ENCODE measurements at regions not wholly inside any gene's neighbourhood (a gene's known extent, or its start where the extent isn't known, plus 50 kb on each side); places are given as distances from the start of the nearest gene placed in this dataset.
A peak's percentile ranks its signal among the peaks of the same experiment; 100 is the strongest.

DNA sequence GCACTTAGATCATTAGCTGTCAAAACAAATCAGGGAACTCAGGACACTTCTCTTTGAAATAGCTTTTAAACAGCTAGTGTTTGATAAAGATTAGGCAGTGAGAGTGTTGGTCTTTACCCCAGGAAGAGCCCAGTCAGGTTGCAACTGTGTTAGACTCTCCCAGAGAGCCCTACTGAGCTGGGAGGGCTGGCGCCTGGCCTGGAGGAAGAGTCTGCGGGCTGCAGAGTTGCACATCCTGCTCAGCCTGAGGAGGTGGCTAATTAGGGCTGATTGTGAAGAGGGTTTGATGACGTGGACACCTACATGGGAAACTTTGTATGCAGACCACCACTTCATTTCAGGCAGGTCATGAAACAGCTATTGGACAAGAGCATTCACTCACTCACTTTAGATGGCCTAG is 112.0 kb downstream of the TMEM174 start:
- DNase-seq = peak; percentile 23

GRCh38 chr5:73284220-73284795 is 111.3 kb downstream of the TMEM174 start:
- DNase-seq = peak; percentile 30

- DNase-seq = peak; percentile 68
These were observed 109.9 kb downstream of the TMEM174 start for GRCh38 chr5:73282923-73283322.

- DNase-seq = peak; percentile 71
These were observed 109.4 kb downstream of the TMEM174 start for GRCh38 chr5:73282383-73282782.

DNA sequence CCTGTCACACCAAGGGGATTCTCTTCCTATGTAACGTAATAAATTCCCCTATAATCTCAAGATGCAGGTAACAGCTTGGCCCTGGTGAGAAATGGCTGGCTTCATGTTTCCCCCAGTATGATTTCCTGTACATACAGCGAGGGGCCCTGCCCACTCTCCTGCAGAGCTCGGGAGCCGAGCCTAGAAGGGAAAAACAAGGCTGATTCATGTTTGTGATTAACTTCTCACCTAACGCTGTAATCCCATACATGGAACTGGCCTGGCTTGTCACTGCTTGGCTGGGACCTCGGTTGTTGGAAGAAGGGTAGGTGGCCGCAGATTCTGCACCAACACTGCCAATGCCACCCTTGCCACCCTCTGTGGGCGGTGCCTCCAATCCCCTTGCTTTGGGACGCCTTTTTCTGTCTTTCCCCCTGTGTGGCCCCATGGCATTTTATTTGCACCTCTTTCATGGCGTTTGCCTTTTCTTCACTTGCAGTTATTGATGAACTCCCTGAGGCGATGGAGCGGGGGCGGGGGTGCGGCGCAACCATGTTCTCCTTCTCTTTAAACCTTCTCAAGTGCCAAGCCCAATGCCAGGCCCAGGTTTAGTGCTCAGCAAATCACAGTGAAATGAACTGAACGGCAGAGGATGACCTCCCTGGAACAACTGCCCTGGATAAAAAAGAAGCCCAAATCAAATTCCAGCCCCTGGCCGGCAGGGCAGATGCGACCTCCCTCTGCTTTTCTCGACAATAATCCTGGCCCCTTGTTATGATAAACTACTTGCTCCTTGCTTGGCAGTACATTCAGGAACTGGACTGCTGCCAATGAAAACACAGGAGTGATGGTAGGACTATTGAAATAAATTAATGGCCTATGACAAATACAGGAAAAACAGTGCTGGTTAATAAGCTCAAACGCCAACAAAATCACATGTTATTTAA is 108.1 kb downstream of the TMEM174 start:
- peak; percentile 91 for DNase-seq

GRCh38 chr5:73280386-73280785 is 107.4 kb downstream of the TMEM174 start:
- DNase-seq = no peak

DNA sequence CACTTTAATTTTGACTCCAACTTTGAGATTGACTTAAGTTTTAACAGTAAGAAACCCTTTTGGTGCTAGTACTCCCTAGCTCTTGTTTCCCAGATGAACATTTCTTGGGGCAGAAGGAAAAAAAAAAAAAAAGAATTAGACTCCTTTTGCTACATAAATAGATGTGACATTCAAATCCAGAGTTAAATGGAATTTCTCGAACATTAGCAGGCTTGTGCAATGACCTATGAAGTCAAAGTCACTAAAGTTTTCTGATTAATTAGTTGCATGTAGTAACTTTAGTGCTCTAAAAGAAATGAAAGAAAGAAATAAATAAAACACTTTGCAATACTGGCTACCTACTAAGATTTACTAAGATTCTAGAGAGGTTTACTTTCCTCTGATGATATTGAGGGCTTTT is 106.8 kb downstream of the TMEM174 start:
- DNase-seq = no peak

GRCh38 chr5:73278693-73279092 is 105.7 kb downstream of the TMEM174 start:
- peak; percentile 81 for DNase-seq

GRCh38 chr5:73274881-73275663 is 102.1 kb downstream of the TMEM174 start:
- DNase-seq = peak; percentile 35

- no peak for DNase-seq
These were observed 101.1 kb downstream of the TMEM174 start for GRCh38 chr5:73274121-73274520.

GRCh38 chr5:73273379-73274050 is 100.5 kb downstream of the TMEM174 start:
- DNase-seq = no peak

GRCh38 chr5:73272351-73272750 is 99.4 kb downstream of the TMEM174 start:
- no peak for DNase-seq

DNA sequence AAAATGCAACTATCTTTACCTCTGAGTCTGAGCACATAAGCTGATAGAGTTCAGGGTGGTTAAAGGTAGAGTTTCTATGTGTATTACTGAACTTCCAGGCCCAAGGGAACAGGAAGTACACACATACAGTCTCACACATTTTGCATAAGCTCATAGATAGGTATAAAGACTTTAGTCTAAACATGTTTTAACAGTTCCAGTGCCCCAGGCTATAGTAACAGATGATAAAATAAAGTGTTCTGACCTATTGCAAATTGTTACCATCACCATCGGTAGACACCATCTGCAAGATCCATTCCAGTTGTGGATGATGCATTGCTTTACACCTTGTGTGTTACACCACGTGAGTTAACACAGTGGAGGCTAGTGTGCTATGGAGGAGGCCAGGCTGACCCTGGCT is 95.8 kb downstream of the TMEM174 start:
- no peak for DNase-seq

DNA sequence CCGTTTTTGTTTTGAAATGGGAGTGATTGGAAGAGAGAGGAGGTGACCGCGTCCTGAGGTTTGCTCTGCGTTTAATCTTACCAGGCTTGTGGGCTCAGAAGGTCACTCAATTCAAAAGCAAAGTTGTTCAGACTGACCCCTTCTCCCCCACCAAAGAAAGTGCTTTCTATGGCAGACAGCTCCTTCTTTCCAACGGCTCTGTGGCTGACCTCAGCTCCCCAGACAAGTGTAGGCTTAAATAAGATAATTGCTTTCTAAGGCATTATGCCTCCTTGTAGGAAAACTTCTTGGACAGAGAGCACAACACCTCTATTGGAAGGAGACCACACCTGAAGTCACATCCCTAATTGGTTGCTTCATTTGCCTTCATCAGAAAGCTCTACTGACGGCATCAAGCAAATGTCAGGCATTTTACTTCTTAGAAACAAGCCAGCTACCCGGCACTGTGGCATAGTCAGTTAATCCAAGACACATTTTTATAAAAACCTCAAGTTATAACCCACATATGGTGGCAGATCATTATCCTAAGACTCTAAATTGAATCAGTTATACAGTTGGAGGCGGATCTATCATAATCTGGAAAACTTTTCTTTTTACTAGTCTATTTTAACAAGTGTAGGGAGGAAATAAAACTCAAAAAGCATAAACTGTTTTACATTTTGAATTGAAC is 94.9 kb downstream of the TMEM174 start:
- no peak for DNase-seq

DNA sequence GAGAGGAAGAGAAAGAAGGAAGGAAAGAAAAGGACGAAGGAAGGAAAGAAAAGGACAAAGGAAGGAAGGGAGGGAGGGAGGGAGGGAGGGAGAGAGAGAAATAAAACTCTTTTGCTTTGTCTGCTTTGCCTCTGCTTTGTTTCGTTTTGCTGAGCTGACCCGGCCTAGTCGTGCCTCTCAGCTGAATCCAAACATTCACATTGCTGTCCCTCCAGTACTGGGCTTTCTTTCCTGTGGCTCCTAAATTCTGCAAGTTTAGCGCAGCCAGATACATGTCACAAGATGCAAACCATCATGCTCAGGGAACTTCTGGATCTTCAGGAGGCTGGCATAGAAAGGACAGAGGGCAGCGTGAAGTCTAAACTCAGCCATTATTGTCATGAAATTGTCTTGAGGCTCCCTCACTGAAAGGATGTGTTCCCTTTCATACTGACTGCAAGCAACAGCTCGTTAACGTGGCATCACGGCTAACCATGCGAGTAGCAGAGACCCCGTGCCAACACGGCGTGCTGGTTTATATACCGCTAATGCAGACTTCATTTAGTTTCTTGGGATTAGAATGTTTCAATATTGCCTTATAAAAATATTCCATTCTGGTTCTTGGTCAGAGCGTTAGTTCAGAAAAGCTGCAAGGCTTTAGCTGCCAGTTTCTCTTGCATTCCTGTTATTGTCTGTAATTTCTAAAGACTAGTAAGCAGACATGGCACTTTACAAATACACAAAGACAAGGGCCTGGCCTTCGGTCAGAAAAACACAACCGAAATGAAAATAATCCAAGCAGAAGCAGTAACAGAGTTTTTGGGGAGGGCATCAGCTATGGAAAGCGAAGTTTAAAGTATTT is 94.2 kb downstream of the TMEM174 start:
- no peak for DNase-seq

DNA sequence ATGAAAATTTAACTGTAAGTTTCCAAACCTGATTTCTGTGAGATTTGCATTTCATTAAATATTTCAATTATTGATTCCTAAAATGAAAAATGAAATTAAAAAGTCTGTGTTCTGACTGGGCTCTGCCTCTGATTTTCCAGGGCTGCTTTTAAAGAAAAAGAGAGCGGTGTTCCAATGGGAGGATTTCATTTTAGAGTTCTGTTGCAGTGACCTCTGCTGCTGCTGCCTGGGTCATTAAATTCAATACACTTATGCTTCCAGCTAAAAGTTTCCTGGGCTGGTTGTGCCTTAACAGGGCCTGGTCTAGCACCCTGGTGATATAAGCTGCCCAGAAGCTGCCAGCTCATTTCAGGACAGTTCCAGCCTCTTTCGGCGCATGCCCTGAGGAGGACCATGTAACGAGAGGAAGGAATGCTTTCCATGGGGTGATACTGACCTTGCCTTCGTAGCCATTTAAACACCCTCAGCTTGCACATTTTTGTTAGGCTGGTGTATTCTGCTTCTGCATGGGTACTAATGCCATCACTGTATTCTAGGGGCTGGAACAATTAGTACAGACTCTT is 93.3 kb downstream of the TMEM174 start:
- no peak for DNase-seq

GRCh38 chr5:73265641-73266040 is 92.6 kb downstream of the TMEM174 start:
- DNase-seq = no peak

DNA sequence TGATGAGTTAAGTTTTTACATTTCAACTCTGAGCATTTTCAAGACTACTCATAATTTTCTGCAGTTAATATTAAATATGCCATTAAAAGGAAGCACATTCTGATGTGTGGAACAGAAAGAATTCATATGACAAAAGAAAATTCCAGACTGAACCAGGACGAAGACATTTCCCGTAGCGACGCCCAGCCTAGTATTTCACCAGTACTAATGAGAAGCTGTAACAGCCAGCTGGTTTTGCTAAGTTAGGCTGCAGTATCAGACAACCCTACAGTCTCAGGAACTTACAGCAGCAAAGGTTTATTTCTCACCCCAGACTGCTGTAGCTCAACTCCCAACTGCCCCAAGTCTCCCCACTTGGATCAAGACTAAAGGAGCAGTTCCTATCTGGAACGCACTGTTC is 91.6 kb downstream of the TMEM174 start:
- DNase-seq = no peak

DNA sequence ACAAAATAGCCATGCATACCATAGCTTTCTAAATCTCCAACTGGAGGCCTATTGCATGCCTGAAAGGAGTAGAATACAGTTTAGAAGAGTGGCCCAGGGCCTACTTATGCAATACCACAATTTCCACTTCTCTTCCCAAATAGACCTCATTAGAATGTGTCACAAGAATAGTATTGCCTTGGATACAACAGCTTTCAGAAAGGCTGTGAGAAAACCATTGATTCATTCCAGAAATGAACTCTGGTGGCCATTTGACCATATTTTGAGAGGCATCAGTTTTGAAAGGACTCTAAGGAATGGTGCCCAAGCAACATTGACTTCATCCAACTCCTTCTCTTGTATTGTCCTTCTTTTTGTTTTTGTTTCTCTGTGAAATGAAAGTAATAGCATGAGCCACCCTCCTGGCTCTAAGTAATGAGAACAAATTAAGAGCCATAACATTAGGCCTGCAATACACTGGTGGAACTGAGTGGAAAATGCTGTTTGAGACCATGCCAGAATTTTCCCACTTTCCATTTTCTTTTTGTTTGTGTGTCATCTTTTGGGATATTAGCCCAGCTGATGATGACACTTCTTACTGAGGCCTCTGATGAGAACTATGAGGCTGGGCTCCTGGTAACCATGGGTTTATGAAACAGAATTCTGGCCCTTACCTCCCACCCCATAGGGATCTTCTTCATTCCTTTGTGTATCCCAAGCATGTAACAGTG is 90.2 kb downstream of the TMEM174 start:
- no peak for DNase-seq

- no peak for DNase-seq
These were observed 83.9 kb downstream of the TMEM174 start for GRCh38 chr5:73256862-73257261.

GRCh38 chr5:73256462-73256861 is 83.5 kb downstream of the TMEM174 start:
- DNase-seq = no peak
